WTC11 (cell line): ENCODE measurements at regions not wholly inside any gene's neighbourhood (a gene's known extent, or its start where the extent isn't known, plus 50 kb on each side); places are given as distances from the start of the nearest gene placed in this dataset.

Source experiments
- CTCF ChIP-seq: fragments of 200-600 bp; IDR thresholded peaks from 2 replicates; pipeline ENCODE4 v1.8.0; 2022; ENCODE audit warnings: antibody characterized with exemption
- ELF4 ChIP-seq: sonication (generic); formaldehyde crosslinking; IDR thresholded peaks from 2 replicates; pipeline ENCODE4 v1.8.1; 2022; ENCODE audit warnings: low read depth, mild to moderate bottlenecking, moderate library complexity, missing genetic modification reagents
- GABPB1 ChIP-seq: sonication (generic); formaldehyde crosslinking; IDR thresholded peaks from 2 replicates; pipeline ENCODE4 v1.8.1; 2023; ENCODE audit warnings: mild to moderate bottlenecking, missing genetic modification reagents
- NR3C1 ChIP-seq: sonication (generic); formaldehyde crosslinking; conservative IDR thresholded peaks from 2 replicates; pipeline ENCODE4 v1.8.1; 2023; ENCODE audit warnings: low read depth, mild to moderate bottlenecking, missing genetic modification reagents
- PRDM15 ChIP-seq: sonication (generic); formaldehyde crosslinking; IDR thresholded peaks from 2 replicates; pipeline ENCODE4 v1.8.0; 2022; ENCODE audit warnings: missing genetic modification reagents
- ZNF671 ChIP-seq: fragments of 250-450 bp; sonication (Bioruptor Pico); IDR thresholded peaks from 2 replicates; pipeline ENCODE4 v1.8.0; 2021; ENCODE audit warnings: mild to moderate bottlenecking
- TF ChIP-seq, protein P1 (sequence below): sonication (generic); formaldehyde crosslinking; IDR thresholded peaks from 2 replicates; pipeline ENCODE4 v1.8.0; 2023; ENCODE audit warnings: missing genetic modification reagents

DNA sequence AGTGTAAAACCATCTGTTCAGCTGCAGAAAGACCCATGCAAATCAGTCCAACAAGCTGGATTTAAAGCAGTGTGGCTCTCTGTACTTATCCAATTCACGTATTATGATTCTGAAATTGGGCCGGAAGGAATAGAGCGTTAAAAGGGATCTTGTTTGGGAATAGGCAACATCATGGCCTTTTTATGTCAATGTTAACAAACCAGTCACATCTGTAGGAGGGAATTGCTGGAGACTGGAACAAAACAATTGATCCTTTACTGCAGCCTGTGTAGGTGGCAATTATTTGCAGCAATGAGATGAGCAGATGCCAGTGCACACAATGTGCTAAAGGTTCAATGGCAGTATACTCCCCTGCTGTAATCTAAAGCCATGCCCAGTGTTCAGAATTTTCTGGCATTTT, 887.4 kb upstream of the ROBO1 start:
- TF ChIP-seq NR3C1 (CRISPR knock-in tag) (no peak), ZNF671 (CRISPR knock-in tag) (no peak), GABPB1 (CRISPR knock-in tag) (no peak), ELF4 (CRISPR knock-in tag) (no peak), CTCF (no peak), PRDM15 (no peak)
- TF ChIP-seq, protein P1, sequence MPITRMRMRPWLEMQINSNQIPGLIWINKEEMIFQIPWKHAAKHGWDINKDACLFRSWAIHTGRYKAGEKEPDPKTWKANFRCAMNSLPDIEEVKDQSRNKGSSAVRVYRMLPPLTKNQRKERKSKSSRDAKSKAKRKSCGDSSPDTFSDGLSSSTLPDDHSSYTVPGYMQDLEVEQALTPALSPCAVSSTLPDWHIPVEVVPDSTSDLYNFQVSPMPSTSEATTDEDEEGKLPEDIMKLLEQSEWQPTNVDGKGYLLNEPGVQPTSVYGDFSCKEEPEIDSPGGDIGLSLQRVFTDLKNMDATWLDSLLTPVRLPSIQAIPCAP (CRISPR knock-in tag), result no peak
